ENCODE measurements at regions not wholly inside any gene's neighbourhood (a gene's known extent, or its start where the extent isn't known, plus 50 kb on each side); places are given as distances from the start of the nearest gene placed in this dataset.

DNA sequence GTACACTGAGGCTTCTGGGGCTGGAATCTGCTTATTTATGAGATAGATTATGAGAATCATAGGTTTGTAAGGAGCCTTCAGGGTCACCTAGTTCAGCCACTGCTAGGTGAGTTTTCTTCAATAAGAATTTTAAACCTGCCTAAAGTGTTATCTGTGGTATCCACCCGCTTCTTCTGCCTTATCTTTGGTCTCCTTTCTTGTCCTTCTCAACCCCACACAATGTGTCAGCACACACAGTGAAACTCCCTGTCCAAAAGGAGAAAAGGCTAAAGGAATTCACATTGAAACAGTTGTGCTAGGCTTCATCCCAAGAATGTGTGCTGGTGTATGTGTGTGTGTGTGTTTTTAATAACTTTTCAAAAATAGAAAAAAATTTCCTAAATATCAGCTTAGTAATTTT, 259.3 kb upstream of the BTG1 start:
- TF ChIP-seq, protein P1, sequence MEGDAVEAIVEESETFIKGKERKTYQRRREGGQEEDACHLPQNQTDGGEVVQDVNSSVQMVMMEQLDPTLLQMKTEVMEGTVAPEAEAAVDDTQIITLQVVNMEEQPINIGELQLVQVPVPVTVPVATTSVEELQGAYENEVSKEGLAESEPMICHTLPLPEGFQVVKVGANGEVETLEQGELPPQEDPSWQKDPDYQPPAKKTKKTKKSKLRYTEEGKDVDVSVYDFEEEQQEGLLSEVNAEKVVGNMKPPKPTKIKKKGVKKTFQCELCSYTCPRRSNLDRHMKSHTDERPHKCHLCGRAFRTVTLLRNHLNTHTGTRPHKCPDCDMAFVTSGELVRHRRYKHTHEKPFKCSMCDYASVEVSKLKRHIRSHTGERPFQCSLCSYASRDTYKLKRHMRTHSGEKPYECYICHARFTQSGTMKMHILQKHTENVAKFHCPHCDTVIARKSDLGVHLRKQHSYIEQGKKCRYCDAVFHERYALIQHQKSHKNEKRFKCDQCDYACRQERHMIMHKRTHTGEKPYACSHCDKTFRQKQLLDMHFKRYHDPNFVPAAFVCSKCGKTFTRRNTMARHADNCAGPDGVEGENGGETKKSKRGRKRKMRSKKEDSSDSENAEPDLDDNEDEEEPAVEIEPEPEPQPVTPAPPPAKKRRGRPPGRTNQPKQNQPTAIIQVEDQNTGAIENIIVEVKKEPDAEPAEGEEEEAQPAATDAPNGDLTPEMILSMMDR (conservative IDR thresholded peaks at IDR 0.05), result no peak
- TF ChIP-seq ZFX (IDR thresholded peaks at IDR 0.05), result no peak
